ENCODE measurements at regions not wholly inside any gene's neighbourhood (a gene's known extent, or its start where the extent isn't known, plus 50 kb on each side); places are given as distances from the start of the nearest gene placed in this dataset.

GRCh38 chr6:24031496-24031895 lies 94.5 kb upstream of the NRSN1 start:
- TF ChIP-seq CTCF (IDR thresholded peaks at IDR 0.05; ENCODE audit: low read depth, low read length) = no peak
- TF ChIP-seq EZH2phosphoT487 (IDR thresholded peaks at IDR 0.05; ENCODE audit: low read depth) = no peak

Measured in OCI-LY3 (cell line).